HG03565 (cell line): ENCODE measurements at regions not wholly inside any gene's neighbourhood (a gene's known extent, or its start where the extent isn't known, plus 50 kb on each side); places are given as distances from the start of the nearest gene placed in this dataset.
"Not testable (repeated sequence)": the region's sequence is repeated elsewhere in the genome, so short reads cannot be mapped to it uniquely, and the experiment has no call there.

Experiments
- ATAC-seq: cut with Tn5 transposase; IDR thresholded peaks from one replicate; pipeline ENCODE4 v1.9.1; 2021; ENCODE audit warnings: mild to moderate bottlenecking, moderate library complexity; ENCODE audit not compliant: unreplicated experiment

- no peak for ATAC-seq
These were observed 94.9 kb downstream of the LYZL2 start for GRCh38 chr10:30534465-30535144.

- ATAC-seq = no peak
These were observed 97.6 kb downstream of the LYZL2 start for GRCh38 chr10:30531751-30532530.

- ATAC-seq = peak; percentile 46
These were observed 95.5 kb downstream of the MAP3K8 start for GRCh38 chr10:30529373-30529998.

GRCh38 chr10:30528429-30528786, 94.4 kb downstream of the MAP3K8 start:
- no peak for ATAC-seq

GRCh38 chr10:30527623-30528428, 93.8 kb downstream of the MAP3K8 start:
- no peak for ATAC-seq

GRCh38 chr10:30522661-30523078, 88.7 kb downstream of the MAP3K8 start:
- ATAC-seq = not testable (repeated sequence)

GRCh38 chr10:30518907-30519306, 84.9 kb downstream of the MAP3K8 start:
- ATAC-seq = no peak
